ENCODE measurements at regions not wholly inside any gene's neighbourhood (a gene's known extent, or its start where the extent isn't known, plus 50 kb on each side); places are given as distances from the start of the nearest gene placed in this dataset.

DNA sequence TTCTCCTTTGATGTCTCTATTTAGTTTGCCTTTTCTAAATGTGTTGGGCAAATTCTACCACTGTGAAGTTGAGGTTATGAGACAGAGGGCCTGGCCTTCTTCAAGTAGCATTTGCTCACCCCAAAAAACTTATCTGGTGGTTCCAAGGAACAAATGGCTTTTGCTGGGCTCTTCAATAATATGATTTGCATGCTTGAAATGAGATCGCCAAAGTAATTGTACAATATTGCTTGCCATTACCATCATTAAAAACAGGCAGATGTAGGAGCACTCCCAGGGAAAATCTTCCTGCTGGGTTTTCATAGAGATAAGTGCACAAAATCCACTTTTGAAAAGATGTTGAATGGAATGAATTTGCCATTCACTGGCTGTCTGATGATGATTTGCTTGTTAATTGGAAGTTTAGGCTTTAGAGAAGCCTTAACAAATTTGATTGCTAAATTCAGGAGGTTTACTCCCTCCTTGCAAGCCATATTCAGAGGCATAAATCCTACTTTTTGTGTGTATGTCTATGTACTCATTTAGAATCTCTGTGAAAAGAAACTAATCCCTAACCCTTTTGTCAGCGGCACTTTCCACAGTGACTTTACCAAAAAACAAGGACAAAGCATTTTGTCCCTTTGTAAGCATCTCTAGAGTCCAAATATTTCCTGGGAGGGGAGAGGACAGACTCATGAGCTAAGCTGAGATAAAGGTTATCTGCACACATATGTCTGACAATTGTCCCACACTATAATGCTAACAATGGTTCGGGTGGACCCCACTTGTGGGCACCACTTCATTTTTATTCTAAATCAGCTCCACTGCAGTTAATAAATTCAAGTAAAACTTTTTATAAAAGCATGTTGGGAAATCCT is 240.8 kb upstream of the PIK3C3 start:
- no peak for TF ChIP-seq ELF4 (IDR thresholded peaks at IDR 0.05)
- no peak for TF ChIP-seq FOXA1 (IDR thresholded peaks at IDR 0.05)
- no peak for TF ChIP-seq FOXK2 (IDR thresholded peaks at IDR 0.05)
- no peak for TF ChIP-seq FOXM1 (IDR thresholded peaks at IDR 0.05; ENCODE audit: borderline replicate concordance)
- TF ChIP-seq ARNT (IDR thresholded peaks at IDR 0.05) = no peak
- no peak for TF ChIP-seq L3MBTL2 (conservative IDR thresholded peaks at IDR 0.05)

All from HEK293T (cell line).